DND-41 (cell line): ENCODE measurements at regions not wholly inside any gene's neighbourhood (a gene's known extent, or its start where the extent isn't known, plus 50 kb on each side); places are given as distances from the start of the nearest gene placed in this dataset.

ENCODE experiments used
- CTCF ChIP-seq: IDR thresholded peaks from 2 replicates; pipeline ENCODE4 v1.5.1; 2012; ENCODE audit warnings: borderline replicate concordance, low read length, moderate library complexity, mild to moderate bottlenecking; ENCODE audit not compliant: poor library complexity, severe bottlenecking; ENCODE audit errors: extremely low read depth
- EZH2 ChIP-seq: IDR thresholded peaks from 3 replicates; pipeline ENCODE4 v1.6.1; 2012; ENCODE audit warnings: borderline replicate concordance, low read depth, mild to moderate bottlenecking, moderate library complexity, low read length, inconsistent platforms; ENCODE audit not compliant: severe bottlenecking

GRCh38 chr7:125089171-125089570 lies 159.5 kb upstream of the POT1 start:
- TF ChIP-seq CTCF (no peak), EZH2 (no peak)
